NOMO-1 (cell line): ENCODE measurements at regions not wholly inside any gene's neighbourhood (a gene's known extent, or its start where the extent isn't known, plus 50 kb on each side); places are given as distances from the start of the nearest gene placed in this dataset.
A peak's percentile ranks its signal among the peaks of the same experiment; 100 is the strongest.

ENCODE experiments used
- DNase-seq, 2 experiments: peaks; one replicate each; lab custom pipeline; 2025; ENCODE audit not compliant: unreplicated experiment in 2 of 2; lab: John Stamatoyannopoulos, UW

DNA sequence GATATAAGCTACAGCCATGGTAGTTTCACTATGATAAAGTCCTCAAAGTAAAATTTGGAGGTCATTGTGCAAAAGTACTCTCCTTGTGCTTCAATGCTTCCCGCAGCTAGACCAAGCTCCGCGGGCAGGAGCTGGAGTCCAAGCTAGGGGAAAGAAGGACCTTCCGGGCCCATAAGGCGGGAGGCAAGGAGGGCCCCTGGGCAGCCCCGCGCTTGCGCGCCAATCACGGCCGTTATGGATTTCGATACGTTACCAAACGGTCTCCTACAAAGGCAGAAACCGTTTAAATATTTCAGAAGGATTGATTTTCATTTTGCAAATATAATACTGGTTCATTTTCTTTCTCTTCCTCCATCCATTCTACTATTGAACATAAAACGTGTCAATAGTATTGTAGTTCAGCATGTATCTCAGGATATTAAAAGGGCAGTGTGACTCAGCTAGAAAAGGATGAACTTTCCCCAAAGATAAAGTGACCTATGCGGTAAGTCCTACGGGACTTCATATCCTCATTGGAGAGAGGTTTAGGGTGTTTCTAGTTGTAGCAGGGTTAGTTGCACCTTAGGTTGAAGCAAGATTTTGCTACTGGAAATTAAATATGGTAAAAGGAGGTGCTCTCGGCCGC lies 128.0 kb downstream of the KIF20B start:
- DNase-seq, result no peak

DNA sequence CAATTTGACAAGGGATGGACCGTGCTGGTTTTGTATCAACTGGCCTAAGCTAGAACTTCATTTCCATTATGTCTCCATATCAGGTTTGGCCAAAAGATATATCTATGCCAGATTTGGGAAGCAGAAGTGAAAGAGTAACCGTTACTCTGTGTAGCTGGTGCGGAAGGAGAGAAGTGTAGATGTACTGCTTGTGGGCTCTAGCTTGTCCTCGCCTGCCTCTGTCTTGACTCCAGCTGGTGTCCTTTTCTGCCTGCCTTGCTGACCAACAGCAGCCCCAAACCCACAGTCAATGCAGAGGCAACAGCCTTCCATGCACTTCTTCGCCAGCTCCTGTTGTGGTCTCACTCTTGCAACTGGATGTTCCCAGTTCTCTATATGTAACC lies 128.5 kb downstream of the KIF20B start:
- peak; percentile 57 to 63 for DNase-seq

DNA sequence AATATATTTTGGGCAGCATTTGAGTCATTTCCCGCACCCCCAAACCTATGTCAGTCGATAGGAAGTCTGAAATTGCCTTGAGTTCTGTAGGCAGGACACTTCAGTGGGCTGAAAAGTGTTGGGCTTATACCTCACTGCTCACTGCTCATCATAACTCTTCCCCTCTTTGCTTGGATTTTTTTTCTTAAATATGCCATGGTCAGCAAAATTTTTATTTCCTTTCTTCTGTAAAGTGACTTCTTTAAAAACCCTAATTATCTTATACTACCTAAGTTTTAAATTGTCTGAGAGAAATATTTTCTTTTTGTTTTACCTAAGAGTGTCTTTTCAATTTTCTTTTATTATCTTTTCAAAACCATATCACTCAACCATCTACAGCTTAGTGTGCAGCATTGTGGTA lies 129.2 kb downstream of the KIF20B start:
- DNase-seq, result no peak

DNA sequence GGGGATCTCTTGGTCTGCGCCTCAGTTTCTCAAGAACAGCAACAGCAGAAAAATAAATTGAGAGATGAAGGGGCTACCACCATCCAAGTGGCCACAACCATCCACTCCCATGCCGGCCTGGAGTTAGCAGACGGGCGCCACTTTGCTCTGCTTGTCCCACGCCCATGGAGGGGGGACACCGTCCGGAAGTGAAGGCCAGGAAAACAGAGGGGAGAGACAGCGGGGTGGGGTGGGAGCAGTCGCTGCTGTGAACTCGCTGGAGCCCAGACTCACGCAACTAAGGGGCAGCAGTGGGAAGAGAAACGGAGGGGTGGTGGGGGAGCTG lies 135.4 kb downstream of the KIF20B start:
- DNase-seq, result no peak

DNA sequence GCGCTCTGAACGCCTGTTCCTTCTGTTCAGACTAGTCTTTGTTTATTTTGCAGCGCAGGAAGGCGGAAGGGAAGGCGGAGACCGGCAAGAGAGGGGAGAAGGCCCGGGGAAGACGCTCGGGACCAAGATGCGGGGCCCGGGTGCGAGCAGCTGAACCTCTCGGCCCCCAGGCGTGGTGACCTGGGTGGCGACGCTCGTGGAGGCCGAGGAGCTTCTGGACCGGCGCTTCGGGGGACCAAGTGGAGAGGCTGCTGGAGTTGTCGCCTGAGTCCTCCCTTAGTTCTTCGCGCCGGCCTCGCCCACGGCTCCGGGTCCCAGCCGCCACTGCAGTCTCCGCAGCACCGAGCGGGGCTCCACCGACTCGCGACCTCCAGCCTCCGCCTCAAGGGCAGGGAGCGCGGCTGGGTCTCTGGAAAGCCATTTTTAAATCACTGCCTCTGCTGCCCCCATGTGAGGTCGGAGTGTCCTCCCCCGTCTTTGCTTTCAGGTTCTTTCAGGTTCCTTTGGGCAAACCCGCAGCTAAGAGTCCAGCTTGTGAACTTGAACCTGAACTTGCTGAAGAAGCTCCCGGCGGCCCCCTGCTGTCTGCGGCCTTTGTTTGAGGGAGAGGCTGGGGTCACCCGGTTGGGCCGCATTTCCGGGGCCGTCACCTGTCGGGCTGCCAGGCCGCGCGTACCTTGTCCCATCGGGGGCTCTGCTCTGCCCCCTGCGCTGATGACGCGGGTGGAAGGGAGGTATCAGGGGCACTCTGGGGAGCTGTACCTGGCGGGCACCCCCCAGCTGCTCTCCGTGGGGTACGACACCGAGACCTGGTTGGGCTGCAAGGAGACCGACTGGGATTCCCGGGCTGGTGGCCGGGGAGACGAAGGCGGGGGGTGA lies 136.0 kb downstream of the KIF20B start:
- DNase-seq, result peak; percentile 17 to 18

DNA sequence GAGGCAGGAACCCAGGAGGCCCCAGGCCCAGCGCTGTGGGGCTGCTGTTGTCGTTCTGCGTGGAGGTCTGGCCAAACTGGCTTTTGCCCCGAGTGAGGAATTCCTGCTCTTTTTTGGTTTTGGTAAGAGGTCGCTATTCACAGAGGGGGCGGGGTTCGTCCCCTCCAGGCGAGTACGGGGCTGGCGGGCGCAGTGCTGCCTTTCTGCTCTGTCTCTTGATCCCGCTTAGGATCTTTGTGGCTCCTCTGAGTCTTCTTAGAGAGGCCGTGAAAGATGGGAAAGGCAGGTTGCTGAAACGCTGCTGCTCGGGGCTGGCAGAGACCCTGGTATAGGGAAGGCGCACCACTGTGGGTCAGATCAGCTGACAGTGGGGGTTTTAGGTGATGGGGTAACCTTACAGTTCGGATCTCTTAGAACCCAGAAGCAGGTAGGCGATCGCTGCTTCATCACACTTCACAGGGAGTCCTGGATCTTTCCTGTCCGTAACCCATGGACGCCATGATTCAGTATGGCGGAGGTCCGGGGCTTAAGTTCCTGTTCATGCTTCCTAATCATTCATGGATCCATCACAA lies 136.7 kb downstream of the KIF20B start:
- DNase-seq, result peak in 1 of 2 experiments; percentile 6

DNA sequence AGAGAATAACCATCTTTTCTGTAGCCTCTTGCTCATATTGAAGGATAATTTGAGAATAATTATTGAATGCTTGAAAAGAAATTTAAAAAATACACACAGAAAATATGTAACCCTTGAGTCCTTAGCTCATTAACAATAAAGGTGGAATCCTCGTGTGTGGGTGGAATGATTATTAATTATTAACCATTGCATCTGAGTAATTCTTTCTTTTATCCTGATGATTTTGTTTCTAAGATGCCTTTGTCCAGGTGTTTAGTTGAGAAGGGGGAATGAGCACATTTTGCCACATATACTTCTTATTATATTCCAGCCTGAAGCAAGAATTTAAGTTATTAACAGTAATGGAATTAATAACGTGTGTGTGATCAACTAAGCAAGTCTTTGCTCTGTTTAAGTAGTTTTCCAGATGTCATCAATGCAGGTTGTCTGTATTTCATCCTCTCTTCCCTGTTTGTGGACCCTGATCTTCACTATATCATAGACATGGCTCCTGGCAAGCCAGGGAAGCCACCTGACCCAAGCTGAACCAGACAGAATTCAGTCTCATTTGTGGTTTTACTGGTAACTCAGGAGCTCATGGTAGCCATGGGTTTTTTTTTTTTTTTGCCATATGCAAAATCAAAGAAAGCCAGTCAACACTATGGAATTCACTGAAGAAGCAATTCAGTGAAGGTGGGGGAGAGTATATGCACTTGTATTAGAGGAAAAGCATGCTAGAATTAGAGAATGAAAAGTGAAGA lies 144.3 kb downstream of the KIF20B start:
- DNase-seq, result no peak

DNA sequence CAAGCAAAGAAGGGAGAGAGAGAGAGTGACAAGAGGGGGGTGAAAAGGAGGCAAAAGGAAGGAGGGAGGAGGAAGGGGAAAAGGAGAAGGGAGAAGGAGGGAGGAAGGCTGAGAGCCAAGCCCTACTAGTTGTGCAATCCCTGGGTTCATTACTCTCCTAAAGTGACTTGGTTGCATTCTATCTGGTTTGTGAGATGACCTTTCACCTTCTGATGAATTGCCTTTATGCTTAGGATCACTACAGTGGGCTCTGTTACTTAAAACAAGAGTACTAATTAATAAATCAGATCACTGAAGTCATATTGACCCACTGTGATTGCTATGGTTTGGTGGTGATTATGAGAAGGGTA lies 144.9 kb downstream of the KIF20B start:
- peak in 1 of 2 experiments; percentile 9 for DNase-seq

DNA sequence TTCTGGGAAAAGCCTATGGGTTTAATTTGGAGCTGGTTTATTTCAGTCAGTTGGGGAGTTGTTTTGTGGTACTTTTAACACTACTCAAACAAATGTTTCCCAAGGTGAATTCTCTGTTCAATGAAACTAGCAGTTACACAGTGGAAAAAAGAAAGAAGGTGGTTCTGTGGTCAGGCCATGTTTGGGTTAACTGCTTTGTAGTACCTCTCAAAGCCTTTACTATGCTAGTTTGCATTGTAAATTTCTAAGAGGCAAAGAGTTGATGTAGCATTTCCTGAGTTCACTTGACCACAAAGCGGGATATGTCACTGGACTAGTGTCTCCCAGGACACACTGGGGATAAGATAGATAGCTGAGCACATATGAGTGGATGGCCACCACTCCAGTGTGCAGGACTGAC lies 145.4 kb downstream of the KIF20B start:
- no peak for DNase-seq

DNA sequence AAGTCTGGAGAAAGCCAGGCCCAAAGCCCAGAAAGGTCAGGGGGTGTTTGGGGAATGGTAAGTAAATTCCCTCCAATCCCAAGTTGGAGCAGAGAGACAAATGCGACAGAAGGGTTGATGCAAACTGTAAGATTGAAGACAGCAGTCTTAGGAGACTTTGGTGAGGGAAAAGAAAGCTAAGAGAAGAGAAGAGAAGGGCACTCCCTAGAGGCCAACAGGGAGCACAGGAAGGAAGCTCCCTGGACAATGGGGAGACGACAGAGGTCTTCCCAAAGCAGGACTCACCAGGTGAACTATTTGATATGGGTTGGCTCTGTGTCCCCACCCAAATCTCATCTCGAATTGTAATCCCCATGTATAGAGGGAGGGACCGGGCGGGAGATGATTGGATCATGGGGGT lies 151.5 kb downstream of the KIF20B start:
- no peak for DNase-seq

DNA sequence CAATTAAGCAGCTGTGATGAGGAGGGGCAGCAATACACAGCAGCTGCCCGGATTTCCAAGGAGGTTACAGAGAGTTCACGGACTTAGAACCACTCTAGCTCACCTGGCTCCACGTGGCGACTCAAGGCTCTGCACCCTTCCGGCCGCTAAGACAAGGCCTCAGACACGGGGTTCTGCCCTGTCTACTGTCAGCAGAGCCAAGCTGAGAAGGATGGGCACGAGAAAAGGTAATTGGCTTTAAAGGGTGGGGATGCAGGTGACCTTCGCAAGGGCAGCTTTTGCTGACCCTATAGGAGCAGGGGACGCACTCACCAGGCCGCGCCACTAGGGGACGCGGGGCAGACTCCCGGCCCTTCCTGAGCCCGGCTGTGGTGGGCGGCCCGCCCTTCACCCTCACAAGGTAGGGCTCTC lies 152.4 kb downstream of the KIF20B start:
- DNase-seq, result no peak

DNA sequence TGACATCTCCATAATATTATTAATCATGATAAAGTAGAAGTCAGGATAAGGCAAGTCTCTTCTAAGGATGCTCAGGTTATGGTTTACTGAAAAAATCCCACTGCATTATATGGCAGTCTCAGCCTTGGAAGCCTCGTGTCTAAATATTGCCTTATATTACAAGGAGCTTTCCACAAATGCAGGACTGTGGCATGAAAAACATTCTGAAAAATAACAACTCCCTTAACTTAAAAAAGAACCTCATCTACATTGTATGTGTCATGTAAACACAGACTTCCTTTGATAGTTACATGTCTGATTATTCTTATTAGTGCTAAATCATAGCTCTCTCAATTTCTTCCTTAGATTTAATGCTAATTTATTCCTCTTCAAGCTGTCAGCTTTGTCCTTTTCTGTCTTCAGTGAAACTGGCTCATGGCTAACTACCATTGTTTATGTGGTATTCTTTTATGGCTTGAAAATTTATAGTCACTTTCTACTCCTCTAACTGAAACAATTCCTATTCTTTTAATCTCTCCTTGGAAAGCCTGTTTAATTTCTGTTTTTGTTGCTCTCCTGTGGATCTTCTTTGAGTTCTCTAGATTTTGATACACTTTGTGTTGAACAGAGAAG lies 156.1 kb downstream of the KIF20B start:
- DNase-seq, result no peak

DNA sequence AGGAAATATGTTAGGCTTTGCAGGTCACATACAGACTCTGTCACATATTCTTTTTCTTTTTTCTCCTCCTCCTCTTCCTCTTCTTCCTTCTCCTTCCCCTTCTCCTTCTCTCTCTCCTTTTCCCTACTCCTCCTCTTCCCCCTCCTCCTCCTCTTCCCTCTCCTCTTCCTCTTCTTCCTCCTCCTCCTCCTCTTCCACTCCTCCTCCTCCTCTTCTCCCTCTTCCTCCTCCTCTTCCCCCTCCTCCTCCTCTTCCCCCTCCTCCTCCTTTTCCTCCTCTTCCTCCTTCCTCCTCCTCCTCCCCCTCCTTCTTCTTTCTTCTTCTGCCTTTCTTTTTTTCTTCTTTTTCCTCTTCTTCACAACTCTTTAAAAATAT lies 159.8 kb downstream of the KIF20B start:
- no peak for DNase-seq

DNA sequence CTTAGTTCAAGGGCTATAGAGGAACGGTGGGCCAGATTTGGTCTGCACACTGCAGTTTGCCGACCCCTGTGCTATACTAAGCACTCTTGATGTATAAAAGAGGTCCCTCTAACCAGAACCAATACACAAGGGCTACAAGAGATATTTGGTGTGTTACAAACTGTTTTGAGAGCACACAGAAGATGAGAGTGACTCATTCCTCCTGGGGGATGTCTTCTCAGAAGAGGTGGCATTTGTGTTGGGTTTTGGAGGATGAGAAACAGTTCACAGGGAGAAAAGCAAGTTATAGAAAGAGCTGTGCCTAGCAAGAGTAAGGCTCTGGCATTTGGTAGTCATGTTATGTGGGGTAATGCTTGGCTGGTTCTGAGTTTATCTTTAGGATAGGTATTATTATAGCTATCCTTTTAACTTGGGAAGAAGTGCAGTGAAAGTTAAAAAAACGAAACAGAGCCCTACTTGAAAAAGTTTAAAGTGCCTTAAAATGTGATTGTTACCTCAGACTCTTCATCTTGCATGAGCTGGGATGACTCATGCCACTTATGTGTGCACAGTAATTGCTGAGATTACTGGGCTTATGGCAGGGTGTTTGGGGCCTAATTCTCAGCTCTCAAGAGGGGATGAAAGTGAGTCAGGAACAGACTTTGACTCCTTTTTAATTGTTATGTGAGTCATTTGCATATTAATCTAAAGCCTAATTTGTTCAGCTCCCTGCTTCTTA lies 160.4 kb downstream of the KIF20B start:
- peak; percentile 71 to 87 for DNase-seq

DNA sequence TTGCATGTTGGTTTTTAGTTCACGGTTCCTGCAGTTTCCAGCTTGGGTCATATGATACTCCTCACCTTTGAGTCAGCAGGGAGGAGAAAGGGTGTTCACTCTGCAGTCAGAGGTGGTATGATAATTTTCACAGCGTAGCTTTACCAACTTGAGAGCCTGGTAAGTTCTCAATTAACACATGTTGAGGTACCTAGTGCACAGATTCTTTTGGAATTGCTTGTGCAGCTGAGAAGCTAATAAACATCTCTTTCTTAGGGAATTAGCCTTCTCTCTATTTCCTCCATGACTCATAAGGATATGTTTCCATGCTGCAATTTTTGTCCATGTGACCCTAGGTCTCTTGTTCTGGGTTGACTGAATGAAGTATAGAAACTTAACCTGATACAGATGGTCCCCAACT lies 166.6 kb downstream of the KIF20B start:
- DNase-seq, result no peak

DNA sequence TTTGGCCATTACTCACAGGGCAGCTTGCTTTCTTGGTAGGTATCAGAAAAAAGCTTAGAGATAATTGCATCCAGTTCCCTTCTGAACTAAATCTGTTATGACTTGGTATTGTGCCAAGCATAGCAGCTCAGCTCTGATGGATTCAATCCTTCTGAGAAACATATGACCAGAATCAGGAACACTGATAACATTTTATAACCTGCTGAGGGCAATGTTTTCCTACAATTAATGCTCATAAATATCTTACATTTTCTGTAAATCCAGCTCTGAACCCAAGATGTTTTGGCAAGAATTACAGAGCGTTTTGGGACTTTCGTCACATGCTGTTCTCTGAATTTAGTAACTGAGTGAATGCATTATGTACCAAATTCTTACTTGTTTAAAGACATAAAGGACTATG lies 167.8 kb downstream of the KIF20B start:
- no peak for DNase-seq

DNA sequence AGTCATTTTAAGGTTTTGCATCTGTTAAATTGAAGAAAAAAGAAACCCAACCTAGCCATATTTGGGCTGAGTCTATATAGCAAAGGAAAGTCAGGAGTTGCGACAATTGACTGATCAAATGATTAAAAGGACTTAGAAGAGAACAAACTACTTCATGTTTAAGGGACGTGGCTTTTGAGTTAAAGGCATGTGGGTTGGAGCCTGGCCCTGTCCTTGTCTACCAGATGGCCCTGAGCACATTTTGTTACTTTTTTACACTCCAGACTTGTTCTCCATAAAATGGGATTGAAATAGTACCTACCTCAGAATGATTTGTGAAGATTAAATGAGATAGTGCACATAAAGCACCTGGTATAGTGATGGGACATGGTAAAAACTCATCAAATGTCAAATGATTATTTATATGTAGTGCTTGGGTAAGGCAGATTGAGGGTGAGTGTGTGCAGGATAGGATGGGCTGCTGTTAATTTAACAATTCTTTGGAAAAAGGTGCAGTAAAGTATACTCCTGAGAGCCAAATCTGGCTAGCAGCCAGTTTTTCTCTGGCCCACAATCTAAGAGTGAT lies 168.3 kb downstream of the KIF20B start:
- DNase-seq, result no peak

DNA sequence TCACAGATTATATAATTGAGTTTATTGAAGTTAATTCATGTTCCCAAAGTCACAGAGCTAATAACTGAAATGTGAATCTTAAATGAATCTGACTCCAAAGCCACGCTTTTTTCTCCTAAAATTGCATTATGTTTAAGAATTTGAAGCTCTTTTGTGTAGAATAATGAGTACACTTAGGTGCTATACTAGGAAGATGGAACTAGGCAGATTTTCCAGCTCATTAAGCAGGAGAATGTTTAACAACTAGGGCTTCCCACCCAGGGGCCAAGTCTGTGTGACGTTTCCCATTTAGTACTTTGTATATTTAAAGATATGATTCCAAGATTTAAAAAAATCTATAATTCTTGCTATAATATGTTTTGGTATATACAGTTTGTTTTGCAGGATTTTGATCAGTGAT lies 169.5 kb downstream of the KIF20B start:
- no peak for DNase-seq

DNA sequence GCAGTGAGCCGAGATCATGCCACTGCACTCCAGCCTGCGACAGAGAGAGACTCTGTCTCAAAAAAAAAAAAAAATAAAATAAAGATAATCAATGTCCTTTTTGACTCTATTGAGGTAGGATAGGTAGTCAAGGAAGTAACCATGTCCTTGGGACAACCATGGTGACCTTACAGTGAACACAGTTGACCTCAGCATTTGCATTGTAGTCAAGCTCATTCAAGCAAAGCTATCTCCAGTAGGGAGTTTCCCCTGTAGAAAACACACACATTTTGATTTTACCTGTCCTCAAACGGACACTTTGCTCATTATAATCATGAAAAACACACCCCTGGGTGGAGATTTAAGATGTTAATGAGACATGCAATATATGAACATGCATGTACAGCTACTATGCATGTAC lies 171.7 kb downstream of the KIF20B start:
- DNase-seq, result no peak

DNA sequence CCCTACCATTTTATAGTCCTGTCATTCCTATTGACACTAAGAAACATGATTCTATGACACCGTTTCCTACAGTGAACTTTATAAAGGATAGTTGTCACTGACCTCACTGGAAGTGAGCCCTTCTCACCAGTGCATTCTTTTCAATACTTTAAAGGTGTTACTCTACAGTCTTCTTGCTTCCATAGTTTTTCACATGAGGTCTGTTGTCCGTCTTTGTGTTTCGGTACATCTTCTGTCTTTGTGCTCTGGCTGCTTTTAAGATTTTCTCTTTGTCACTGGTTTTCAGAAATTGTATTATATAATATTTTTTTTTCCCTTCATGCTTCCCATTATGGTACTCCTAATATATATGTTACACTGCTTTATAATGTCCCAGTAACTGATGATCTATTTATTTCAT lies 174.2 kb downstream of the KIF20B start:
- DNase-seq, result no peak
